ENCODE measurements at regions not wholly inside any gene's neighbourhood (a gene's known extent, or its start where the extent isn't known, plus 50 kb on each side); places are given as distances from the start of the nearest gene placed in this dataset.

DNA sequence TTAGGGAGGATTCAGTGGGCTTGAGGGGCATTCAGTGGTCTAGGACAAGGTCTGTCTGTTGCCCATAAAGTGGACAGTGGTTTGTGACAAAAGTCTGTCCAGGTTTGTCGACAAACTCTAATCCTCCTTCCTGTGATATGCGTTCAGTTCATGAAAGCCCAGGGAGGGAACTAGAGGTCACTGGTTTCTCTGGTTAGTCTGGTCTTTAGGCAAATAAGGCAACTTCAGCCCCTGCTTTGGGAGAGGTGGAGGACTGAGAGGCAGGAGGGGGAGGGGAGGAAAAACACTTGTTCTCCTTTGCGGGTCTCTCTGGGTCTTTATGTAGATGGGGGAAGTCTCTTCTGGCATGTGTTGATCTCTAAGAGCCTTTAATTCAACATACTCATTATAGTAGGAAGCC lies 235.1 kb upstream of the PWP1 start:
- TF ChIP-seq, protein P1, sequence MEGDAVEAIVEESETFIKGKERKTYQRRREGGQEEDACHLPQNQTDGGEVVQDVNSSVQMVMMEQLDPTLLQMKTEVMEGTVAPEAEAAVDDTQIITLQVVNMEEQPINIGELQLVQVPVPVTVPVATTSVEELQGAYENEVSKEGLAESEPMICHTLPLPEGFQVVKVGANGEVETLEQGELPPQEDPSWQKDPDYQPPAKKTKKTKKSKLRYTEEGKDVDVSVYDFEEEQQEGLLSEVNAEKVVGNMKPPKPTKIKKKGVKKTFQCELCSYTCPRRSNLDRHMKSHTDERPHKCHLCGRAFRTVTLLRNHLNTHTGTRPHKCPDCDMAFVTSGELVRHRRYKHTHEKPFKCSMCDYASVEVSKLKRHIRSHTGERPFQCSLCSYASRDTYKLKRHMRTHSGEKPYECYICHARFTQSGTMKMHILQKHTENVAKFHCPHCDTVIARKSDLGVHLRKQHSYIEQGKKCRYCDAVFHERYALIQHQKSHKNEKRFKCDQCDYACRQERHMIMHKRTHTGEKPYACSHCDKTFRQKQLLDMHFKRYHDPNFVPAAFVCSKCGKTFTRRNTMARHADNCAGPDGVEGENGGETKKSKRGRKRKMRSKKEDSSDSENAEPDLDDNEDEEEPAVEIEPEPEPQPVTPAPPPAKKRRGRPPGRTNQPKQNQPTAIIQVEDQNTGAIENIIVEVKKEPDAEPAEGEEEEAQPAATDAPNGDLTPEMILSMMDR (IDR thresholded peaks at IDR 0.05), result no peak
- TF ChIP-seq POLR2AphosphoS5 (IDR thresholded peaks at IDR 0.05) (no peak), POLR2A (IDR thresholded peaks at IDR 0.05) (no peak)
